ENCODE measurements at regions not wholly inside any gene's neighbourhood (a gene's known extent, or its start where the extent isn't known, plus 50 kb on each side); places are given as distances from the start of the nearest gene placed in this dataset.

- Histone ChIP-seq H3K4me2 (no peak overlapping the region), H3K36me3 (ENCODE audit: insufficient read depth) (no peaks in the 10 kb centered on the region), H4K20me1 (ENCODE audit: insufficient read depth) (no peaks in the 10 kb centered on the region), H3K27me3 (ENCODE audit: insufficient read depth, low read depth) (no peaks in the 10 kb centered on the region), H3K79me2 (ENCODE audit: insufficient read depth, low read depth) (no peaks in the 10 kb centered on the region), H3K4me3 (IDR thresholded peaks at IDR 0.05; ENCODE audit: insufficient read depth, low read depth, low read length) (no peak overlapping the region), H3K9ac (no peak overlapping the region), H3K4me1 (ENCODE audit: low read depth, poor library complexity, severe bottlenecking) (no peaks in the 10 kb centered on the region), H3K27ac (no peak overlapping the region), H2AFZ (ENCODE audit: low read depth) (no peak overlapping the region)
- TF ChIP-seq, protein P1, sequence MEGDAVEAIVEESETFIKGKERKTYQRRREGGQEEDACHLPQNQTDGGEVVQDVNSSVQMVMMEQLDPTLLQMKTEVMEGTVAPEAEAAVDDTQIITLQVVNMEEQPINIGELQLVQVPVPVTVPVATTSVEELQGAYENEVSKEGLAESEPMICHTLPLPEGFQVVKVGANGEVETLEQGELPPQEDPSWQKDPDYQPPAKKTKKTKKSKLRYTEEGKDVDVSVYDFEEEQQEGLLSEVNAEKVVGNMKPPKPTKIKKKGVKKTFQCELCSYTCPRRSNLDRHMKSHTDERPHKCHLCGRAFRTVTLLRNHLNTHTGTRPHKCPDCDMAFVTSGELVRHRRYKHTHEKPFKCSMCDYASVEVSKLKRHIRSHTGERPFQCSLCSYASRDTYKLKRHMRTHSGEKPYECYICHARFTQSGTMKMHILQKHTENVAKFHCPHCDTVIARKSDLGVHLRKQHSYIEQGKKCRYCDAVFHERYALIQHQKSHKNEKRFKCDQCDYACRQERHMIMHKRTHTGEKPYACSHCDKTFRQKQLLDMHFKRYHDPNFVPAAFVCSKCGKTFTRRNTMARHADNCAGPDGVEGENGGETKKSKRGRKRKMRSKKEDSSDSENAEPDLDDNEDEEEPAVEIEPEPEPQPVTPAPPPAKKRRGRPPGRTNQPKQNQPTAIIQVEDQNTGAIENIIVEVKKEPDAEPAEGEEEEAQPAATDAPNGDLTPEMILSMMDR (conservative IDR thresholded peaks at IDR 0.05; ENCODE audit: low read depth, low read length): no peak
Measured at GRCh38 chr15:59830873-59831272, 141.8 kb upstream of the BNIP2 start.

GRCh38 chr15:59830098-59830497 is 141.0 kb upstream of the BNIP2 start:
- Histone ChIP-seq H3K27me3 (ENCODE audit: insufficient read depth, low read depth) (no peaks in the 10 kb centered on the region), H3K4me3 (IDR thresholded peaks at IDR 0.05; ENCODE audit: insufficient read depth, low read depth, low read length) (no peak overlapping the region), H3K9ac (no peak overlapping the region), H3K4me1 (ENCODE audit: low read depth, poor library complexity, severe bottlenecking) (no peaks in the 10 kb centered on the region), H3K4me2 (no peak overlapping the region), H3K36me3 (ENCODE audit: insufficient read depth) (no peaks in the 10 kb centered on the region), H2AFZ (ENCODE audit: low read depth) (no peak overlapping the region), H3K27ac (no peak overlapping the region), H3K79me2 (ENCODE audit: insufficient read depth, low read depth) (no peaks in the 10 kb centered on the region), H4K20me1 (ENCODE audit: insufficient read depth) (no peaks in the 10 kb centered on the region)
- TF ChIP-seq, protein P1 (conservative IDR thresholded peaks at IDR 0.05; ENCODE audit: low read depth, low read length): no peak

- Histone ChIP-seq H3K27me3 (ENCODE audit: insufficient read depth, low read depth) (no peaks in the 10 kb centered on the region), H3K36me3 (ENCODE audit: insufficient read depth) (no peaks in the 10 kb centered on the region), H2AFZ (ENCODE audit: low read depth) (no peak overlapping the region), H3K27ac (no peak overlapping the region), H4K20me1 (ENCODE audit: insufficient read depth) (no peaks in the 10 kb centered on the region), H3K4me2 (no peak overlapping the region), H3K9ac (no peak overlapping the region), H3K79me2 (ENCODE audit: insufficient read depth, low read depth) (no peaks in the 10 kb centered on the region), H3K4me1 (ENCODE audit: low read depth, poor library complexity, severe bottlenecking) (no peaks in the 10 kb centered on the region), H3K4me3 (IDR thresholded peaks at IDR 0.05; ENCODE audit: insufficient read depth, low read depth, low read length) (no peak overlapping the region)
- TF ChIP-seq, protein P1 (conservative IDR thresholded peaks at IDR 0.05; ENCODE audit: low read depth, low read length): no peak
Measured at GRCh38 chr15:59828861-59829260, 139.7 kb upstream of the BNIP2 start.

- Histone ChIP-seq H3K4me1 (ENCODE audit: low read depth, poor library complexity, severe bottlenecking) (no peaks in the 10 kb centered on the region), H3K36me3 (ENCODE audit: insufficient read depth) (no peaks in the 10 kb centered on the region), H3K4me2 (no peak overlapping the region), H3K27me3 (ENCODE audit: insufficient read depth, low read depth) (no peaks in the 10 kb centered on the region), H2AFZ (ENCODE audit: low read depth) (no peak overlapping the region), H3K79me2 (ENCODE audit: insufficient read depth, low read depth) (no peaks in the 10 kb centered on the region), H3K4me3 (IDR thresholded peaks at IDR 0.05; ENCODE audit: insufficient read depth, low read depth, low read length) (no peak overlapping the region), H3K27ac (no peak overlapping the region), H3K9ac (no peak overlapping the region), H4K20me1 (ENCODE audit: insufficient read depth) (no peaks in the 10 kb centered on the region)
- TF ChIP-seq, protein P1 (conservative IDR thresholded peaks at IDR 0.05; ENCODE audit: low read depth, low read length): no peak
Measured at GRCh38 chr15:59828263-59828662, 139.1 kb upstream of the BNIP2 start.
